HG03139 (cell line): ENCODE measurements at regions not wholly inside any gene's neighbourhood (a gene's known extent, or its start where the extent isn't known, plus 50 kb on each side); places are given as distances from the start of the nearest gene placed in this dataset.
"Not testable (repeated sequence)": the region's sequence is repeated elsewhere in the genome, so short reads cannot be mapped to it uniquely, and the experiment has no call there.

Source experiments
- ATAC-seq: cut with Tn5 transposase; IDR thresholded peaks from one replicate; pipeline ENCODE4 v1.9.1; 2021; ENCODE audit not compliant: unreplicated experiment

- no peak for ATAC-seq
Observed at GRCh38 chr7:46774515-46774914, 807.4 kb downstream of the TNS3 start.

- ATAC-seq = no peak
Observed at GRCh38 chr7:46772776-46773175, 809.1 kb downstream of the TNS3 start.

GRCh38 chr7:46767071-46767470 is 814.8 kb downstream of the TNS3 start:
- ATAC-seq = no peak

DNA sequence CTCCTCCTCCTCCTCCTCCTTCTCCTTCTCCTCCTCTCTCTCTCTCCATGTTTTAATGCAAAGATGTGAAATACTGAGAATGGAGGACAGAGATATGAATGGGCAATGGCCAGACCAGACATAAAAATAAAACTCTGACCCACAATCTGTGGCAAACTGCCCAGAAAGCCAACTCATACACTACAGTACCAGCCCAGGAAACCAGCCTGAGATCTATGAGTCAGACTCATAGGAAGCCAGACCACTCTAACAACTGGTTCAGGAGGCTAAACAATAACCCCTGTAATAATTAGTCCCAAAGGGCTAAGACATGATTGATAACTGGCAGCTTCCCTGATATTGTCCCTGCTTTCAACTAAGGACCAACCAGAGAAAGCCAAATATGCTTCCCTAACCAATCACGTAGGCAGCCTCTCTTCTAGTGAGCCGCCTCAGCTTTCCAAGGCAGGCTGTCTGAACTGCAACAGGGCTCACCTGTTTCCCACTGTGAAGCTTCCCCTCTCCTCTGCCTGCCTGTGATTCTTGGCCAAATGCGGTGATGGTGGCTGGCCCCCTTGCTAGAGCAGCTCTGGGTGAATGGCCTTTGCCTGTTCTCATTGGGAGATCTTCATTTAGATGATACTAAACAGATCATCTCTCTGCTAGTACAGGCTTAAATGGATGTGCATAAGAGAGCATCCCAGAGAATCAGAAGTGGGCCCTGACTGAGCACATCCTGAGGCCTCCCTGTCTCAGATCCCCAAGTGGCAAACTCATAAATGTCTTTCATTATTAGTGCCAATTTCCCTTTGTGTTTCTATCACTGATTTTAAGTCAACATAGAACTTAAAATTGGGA is 817.6 kb downstream of the TNS3 start:
- no peak for ATAC-seq

DNA sequence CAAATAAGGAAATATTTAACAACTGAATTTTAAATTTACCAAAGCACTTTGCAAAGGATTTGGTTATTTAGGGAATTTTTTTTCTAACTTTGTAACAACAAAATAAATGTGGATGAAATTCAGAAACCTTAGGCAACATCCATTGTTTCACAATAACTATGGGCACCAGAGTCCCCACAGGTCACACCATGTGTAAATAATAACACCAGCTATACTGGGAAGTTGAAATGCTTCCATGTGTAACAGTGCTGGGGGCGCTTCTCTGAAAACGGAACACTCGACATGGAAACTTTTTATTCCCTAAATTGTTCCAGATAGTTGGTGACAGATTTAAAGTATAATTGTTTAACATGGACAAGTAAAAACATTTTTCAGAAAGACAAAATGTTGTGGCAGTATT is 818.6 kb downstream of the TNS3 start:
- ATAC-seq = no peak

DNA sequence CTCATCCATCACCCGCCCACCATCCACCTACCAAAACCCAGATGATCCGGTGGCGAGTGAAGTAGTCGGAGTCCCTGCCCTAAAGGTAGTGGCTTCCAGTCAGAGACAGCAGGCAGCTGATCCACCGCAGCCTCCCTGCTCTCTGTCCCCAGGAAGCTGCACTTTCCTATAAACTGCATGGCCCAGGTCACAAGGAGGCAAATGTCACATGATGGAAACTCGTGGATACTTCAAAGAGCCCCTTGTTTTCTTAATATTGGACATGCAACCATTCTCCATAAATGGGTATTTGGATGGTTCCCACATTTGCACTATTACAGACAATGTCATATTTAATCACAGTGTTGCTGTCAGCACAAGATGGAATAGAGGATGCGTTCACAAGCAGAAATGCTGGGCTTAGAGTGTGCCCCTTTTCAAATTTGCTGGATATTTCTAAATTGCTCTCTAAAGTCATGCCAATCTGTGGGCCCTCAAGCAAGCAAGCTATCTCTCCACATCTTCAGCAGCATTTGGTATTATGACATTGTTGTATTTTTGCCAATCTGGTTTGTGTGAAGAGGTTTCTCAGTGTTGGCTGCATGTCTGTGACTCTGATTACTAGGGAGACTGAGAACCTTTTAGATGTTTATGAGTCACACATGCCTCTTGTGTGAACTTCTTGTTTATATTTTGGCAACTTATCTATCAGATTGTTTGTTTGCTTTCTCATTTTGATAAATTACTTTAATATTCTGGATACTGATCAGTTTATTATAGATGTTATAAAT is 822.0 kb downstream of the TNS3 start:
- no peak for ATAC-seq

GRCh38 chr7:46756996-46757395 is 824.9 kb downstream of the TNS3 start:
- ATAC-seq = no peak

DNA sequence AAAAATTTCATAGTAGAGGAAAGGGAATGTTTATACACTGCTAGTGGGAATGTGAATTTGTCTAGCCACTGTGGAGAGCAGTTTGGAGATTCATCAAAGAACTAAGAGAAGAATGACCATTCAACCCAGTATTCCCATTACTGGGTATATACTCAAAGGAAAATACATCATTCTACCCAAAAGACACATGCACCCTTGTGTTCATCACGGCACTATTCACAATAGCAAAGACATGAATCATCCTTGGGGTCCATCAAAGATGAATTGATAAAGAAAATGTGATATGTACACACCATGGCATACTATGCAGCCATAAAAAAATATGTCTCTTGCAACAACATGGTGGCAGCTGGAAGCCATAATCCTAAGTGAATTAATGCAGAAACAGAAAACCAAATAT is 825.7 kb downstream of the TNS3 start:
- ATAC-seq = no peak

- no peak for ATAC-seq
Observed at GRCh38 chr7:46755120-46756034, 826.5 kb downstream of the TNS3 start.

DNA sequence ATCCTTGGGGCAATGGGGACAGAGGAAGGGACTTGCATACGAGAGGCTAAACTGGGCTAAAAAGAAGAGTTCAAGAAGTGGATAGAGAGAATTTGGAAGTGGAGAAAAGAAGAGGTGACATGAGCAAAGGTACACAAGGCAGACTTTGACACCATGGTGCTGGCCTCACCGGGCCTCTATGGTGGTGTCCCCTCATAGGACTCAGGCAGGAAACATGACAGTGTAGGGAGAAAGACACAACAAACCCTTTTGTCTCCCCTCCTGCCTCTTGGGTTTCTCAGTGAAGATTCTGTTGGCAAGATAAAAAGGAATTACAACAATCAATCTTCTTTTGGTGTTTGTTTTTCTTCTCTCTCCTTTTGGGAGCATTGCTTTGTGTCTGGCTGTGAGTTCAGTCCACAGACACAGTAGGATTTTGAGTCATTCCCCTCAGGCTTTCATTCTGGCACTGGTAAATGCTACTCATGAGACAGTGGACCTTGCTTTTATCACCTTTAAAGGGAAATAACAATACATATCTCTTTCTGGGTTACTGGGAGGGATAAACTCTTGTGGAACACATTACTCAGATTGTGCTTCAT is 827.7 kb downstream of the TNS3 start:
- no peak for ATAC-seq

GRCh38 chr7:46753662-46754061 is 828.2 kb downstream of the TNS3 start:
- ATAC-seq = no peak

GRCh38 chr7:46752881-46753366 is 829.0 kb downstream of the TNS3 start:
- no peak for ATAC-seq

DNA sequence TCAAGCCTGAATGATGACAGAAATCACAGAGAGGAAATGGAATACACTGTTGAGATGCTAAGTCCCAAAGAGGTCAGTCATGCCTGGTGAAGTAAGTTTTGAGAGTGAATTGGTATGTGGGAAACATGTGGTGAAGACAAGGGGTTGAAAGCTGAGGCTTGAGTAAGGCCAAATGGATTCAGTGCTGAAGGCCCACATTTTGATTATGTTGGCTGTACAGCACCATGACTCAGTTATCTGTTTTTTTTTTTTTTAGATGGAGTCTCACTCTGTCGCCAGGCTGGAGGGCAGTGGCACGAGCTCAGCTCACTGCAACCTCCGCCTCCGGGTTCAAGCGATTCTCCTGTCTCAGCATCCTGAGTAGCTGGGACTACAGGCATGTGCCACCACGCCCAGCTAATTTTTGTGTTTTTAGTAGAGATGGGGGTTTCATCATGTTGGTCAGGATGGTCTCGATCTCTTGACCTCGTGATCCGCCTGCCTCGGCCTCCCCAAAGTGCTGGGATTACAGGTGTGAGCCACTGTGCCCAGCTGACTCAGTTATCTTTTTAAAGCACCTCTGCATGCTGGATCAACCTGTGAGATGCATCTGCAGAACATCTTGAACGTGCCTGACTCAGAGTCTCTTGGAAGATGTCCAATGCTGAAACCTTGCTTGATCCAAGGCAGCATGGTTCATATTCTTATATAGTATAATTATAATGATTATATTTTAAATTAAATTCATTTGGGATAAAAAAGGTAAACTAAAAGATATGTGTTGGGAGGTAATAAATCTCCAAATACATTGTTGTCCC is 829.8 kb downstream of the TNS3 start:
- not testable (repeated sequence) for ATAC-seq

GRCh38 chr7:46751471-46751870 is 830.4 kb upstream of the IGFBP3 start:
- ATAC-seq = no peak

- no peak for ATAC-seq
Observed at GRCh38 chr7:46750321-46750865, 829.3 kb upstream of the IGFBP3 start.

DNA sequence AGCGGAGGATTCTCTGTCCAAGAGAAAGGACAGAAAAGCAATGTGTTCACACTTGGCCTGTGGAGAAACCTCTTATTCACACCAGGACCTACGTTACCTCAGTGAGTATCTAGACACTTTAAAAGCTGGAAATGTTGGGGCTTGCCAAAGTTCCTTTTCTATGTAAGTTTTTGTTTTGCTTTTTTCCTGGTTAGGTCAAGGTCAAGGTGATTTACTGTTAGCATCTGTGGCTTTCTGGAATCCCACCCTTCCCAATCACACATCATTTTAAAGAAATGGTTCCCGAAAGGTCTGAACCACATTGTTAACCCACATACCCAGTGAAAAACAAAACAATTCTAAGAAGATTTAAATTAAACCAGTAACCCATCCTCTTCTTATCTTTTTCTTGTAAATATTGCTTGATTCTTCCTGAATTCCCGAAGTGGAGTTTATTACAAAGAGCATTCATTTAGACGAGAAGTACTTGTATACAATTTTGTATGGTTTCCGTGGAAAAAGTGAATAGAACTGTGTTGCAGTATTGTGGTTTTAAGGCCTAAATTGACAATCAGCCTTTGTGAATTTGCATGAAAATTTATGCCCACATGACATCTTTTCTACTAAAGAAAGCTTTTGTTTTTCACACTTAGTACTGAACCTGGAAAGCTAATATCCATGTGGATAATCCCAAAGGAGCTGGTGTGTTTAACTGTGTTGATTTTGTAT is 827.0 kb upstream of the IGFBP3 start:
- no peak for ATAC-seq

DNA sequence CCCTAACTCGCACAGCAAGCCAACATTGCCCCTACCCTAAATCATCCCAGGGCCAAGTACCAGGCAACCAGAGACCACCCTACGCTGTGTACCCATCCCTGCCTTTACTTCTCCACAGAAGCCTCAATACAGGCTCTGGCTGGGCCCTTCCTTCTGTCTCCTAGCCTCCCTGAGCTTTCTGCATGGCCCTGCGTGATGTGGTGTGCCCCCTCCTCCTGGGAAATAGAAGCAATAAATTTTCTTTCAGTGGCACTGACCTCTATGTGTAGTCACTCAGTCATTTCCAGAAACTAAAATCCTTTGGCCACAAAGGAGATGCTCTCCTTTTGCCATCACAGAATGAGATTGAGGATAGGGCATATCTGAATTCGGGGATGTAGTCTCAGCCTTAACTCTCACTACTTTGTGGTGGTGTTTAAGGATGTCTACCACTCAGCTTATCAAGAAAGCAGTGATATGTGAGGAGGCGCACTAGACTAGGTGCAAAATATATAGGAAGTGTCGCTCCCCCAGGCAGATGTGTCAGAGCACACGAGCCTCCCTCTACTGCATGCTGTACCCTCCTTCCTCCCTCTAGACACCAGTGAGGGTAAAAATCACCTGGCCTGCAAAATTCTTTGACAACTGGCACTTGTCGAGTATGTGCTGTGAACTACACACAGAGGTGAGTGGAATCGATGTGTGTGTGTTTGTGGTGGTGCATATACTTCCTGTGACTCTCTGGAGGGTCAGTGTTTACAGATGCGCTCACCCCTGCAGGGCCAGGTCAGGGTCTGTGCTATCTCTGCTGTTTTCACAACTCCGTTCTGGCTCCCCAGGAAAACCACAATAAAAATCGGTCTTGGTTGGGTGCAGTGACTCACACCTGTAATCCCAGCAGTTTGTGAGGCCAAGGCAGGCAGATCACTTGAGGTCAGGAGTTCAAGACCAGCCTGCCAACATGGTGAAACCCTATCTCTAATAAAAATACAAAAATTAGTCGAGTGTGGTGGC is 825.9 kb upstream of the IGFBP3 start:
- ATAC-seq = no peak

DNA sequence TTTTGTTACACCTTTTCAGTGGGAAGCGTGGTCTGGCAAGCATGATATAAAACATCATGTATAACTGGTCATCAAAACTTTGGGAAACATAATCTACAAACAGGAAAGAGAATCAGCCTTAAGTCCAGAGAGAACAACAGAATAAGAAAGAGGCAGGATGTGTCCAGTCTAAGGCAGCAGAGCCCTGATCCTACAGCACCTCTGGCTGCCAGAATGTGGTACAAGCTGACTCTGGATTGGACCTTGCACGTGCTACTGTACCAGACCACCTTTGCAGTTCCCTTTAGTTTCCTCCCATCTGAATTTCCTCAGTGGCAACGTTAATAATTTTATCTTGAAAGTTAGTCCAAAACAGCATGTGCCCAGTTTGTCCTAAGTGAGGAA is 824.6 kb upstream of the IGFBP3 start:
- ATAC-seq = no peak
